ENCODE measurements at regions not wholly inside any gene's neighbourhood (a gene's known extent, or its start where the extent isn't known, plus 50 kb on each side); places are given as distances from the start of the nearest gene placed in this dataset.

- no peak for TF ChIP-seq POLR2A (IDR thresholded peaks at IDR 0.05; ENCODE audit: extremely low read depth, insufficient read length)
- no peak for TF ChIP-seq MYC (IDR thresholded peaks at IDR 0.05; ENCODE audit: low read depth, low read length)
- H3K4me3 ChIP-seq (ENCODE audit: low read depth, low read length) = no peak overlapping the region
These were observed 776.3 kb downstream of the TUSC7 start for GRCh38 chr3:117485841-117486240.

GRCh38 chr3:117486719-117487716, 777.4 kb downstream of the TUSC7 start:
- DNase-seq (ENCODE audit: low read depth) = no peak
- H3K4me3 ChIP-seq (ENCODE audit: low read depth, low read length) = no peak overlapping the region
- TF ChIP-seq POLR2A (IDR thresholded peaks at IDR 0.05; ENCODE audit: extremely low read depth, insufficient read length) = no peak
- no peak for TF ChIP-seq MAX (IDR thresholded peaks at IDR 0.05; ENCODE audit: low read depth, low read length)
- no peak for TF ChIP-seq MYC (IDR thresholded peaks at IDR 0.05; ENCODE audit: low read depth, low read length)
- TF ChIP-seq, protein P1, sequence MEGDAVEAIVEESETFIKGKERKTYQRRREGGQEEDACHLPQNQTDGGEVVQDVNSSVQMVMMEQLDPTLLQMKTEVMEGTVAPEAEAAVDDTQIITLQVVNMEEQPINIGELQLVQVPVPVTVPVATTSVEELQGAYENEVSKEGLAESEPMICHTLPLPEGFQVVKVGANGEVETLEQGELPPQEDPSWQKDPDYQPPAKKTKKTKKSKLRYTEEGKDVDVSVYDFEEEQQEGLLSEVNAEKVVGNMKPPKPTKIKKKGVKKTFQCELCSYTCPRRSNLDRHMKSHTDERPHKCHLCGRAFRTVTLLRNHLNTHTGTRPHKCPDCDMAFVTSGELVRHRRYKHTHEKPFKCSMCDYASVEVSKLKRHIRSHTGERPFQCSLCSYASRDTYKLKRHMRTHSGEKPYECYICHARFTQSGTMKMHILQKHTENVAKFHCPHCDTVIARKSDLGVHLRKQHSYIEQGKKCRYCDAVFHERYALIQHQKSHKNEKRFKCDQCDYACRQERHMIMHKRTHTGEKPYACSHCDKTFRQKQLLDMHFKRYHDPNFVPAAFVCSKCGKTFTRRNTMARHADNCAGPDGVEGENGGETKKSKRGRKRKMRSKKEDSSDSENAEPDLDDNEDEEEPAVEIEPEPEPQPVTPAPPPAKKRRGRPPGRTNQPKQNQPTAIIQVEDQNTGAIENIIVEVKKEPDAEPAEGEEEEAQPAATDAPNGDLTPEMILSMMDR (IDR thresholded peaks at IDR 0.05; ENCODE audit: low read depth, low read length) = no peak

More at GRCh38 chr3:117485841-117486240, 776.3 kb downstream of the TUSC7 start:
- no peak for DNase-seq (ENCODE audit: low read depth)

DNA sequence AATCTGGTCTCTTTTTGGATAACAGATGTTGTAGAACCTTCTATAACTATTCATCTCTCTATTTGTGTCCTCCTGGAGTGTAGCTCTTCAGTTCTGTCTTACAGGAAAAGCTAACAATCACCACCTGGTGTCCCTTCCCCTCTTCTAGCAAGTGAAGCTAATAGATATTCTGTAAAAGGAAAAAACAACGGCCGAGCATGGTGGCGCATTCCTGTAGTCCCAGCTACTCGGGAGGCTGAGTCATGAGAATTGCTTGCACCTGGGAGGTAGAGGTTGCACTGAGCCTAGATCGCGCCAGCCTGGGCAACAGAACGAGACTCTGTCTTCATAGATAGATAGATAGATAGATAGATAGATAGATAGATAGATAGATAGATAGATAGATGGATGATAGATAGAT, 779.4 kb downstream of the TUSC7 start:
- no peak overlapping the region for H3K4me3 ChIP-seq (ENCODE audit: low read depth, low read length)
- no peak for TF ChIP-seq POLR2A (IDR thresholded peaks at IDR 0.05; ENCODE audit: extremely low read depth, insufficient read length)
- TF ChIP-seq, protein P1 (IDR thresholded peaks at IDR 0.05; ENCODE audit: low read depth, low read length) = no peak
- TF ChIP-seq MAX (IDR thresholded peaks at IDR 0.05; ENCODE audit: low read depth, low read length) = no peak
- no peak for TF ChIP-seq MYC (IDR thresholded peaks at IDR 0.05; ENCODE audit: low read depth, low read length)
- DNase-seq (ENCODE audit: low read depth) = no peak

GRCh38 chr3:117489663-117490079, 780.1 kb downstream of the TUSC7 start:
- H3K4me3 ChIP-seq (ENCODE audit: low read depth, low read length) = no peak overlapping the region
- TF ChIP-seq, protein P1 (IDR thresholded peaks at IDR 0.05; ENCODE audit: low read depth, low read length) = no peak
- TF ChIP-seq MYC (IDR thresholded peaks at IDR 0.05; ENCODE audit: low read depth, low read length) (no peak), MAX (IDR thresholded peaks at IDR 0.05; ENCODE audit: low read depth, low read length) (no peak), POLR2A (IDR thresholded peaks at IDR 0.05; ENCODE audit: extremely low read depth, insufficient read length) (no peak)
- no peak for DNase-seq (ENCODE audit: low read depth)

- no peak for DNase-seq (ENCODE audit: low read depth)
- TF ChIP-seq MYC (IDR thresholded peaks at IDR 0.05; ENCODE audit: low read depth, low read length) = no peak
- TF ChIP-seq MAX (IDR thresholded peaks at IDR 0.05; ENCODE audit: low read depth, low read length) = no peak
- no peak for TF ChIP-seq POLR2A (IDR thresholded peaks at IDR 0.05; ENCODE audit: extremely low read depth, insufficient read length)
- TF ChIP-seq, protein P1 (IDR thresholded peaks at IDR 0.05; ENCODE audit: low read depth, low read length) = no peak
- H3K4me3 ChIP-seq (ENCODE audit: low read depth, low read length) = no peak overlapping the region
These were observed 781.1 kb downstream of the TUSC7 start for GRCh38 chr3:117490716-117491115.

DNA sequence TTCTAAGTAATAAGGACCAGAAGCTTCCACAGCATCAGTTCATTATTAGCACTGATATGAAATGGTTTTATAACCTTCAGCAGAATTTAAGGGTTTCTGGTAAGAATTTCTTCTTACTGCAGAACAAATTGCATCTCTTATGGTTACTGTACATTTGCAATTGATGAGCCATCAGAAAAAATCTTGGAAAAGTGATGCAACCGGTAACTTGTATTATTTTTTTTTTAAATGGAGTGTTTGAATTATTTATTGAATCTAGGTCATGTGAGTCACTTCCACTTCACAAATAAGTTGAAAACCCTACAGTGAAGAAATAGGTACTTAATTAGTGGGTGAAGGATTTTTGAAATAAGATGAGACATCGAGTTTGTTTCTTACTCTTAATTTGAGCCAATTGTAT, 786.0 kb downstream of the TUSC7 start:
- no peak overlapping the region for H3K4me3 ChIP-seq (ENCODE audit: low read depth, low read length)
- TF ChIP-seq, protein P1 (IDR thresholded peaks at IDR 0.05; ENCODE audit: low read depth, low read length) = no peak
- no peak for TF ChIP-seq POLR2A (IDR thresholded peaks at IDR 0.05; ENCODE audit: extremely low read depth, insufficient read length)
- no peak for TF ChIP-seq MYC (IDR thresholded peaks at IDR 0.05; ENCODE audit: low read depth, low read length)
- TF ChIP-seq MAX (IDR thresholded peaks at IDR 0.05; ENCODE audit: low read depth, low read length) = no peak
- DNase-seq (ENCODE audit: low read depth) = no peak
